OCI-LY7 (cell line): ENCODE measurements at regions not wholly inside any gene's neighbourhood (a gene's known extent, or its start where the extent isn't known, plus 50 kb on each side); places are given as distances from the start of the nearest gene placed in this dataset.

Experiments used
- BruUV-seq: library from RNA; stranded (reverse); fragments of 400-500 nt; replicated peaks from 2 replicates; lab custom pipeline; 2021; lab: Mats Ljungman, UMichigan
- CTCF ChIA-PET: fragments of 300-600 bp; sonication (Branson Sonifier 250); formaldehyde crosslinking; loops from one replicate; lab custom pipeline; 2022; ENCODE audit warnings: antibody characterized with exemption; ENCODE audit not compliant: unreplicated experiment; lab: Charles Lee
- POLR2A ChIA-PET: fragments of 300-600 bp; sonication (Branson Sonifier 250); formaldehyde crosslinking; loops from one replicate; lab custom pipeline; 2022; ENCODE audit warnings: antibody characterized with exemption; lab: Charles Lee
- DNase-seq: peaks from one replicate; pipeline ENCODE4 v3.0.0-alpha.2; 2015; ENCODE audit warnings: low spot score
- H2AFZ ChIP-seq: fragments of 200-600 bp; sonication (generic), shearing (Covaris generic); 2 replicates; pipeline ENCODE4 v1.6.1; 2014; ENCODE audit warnings: mild to moderate bottlenecking, antibody characterized with exemption, low read length, moderate library complexity
- H3K27ac ChIP-seq: fragments of 200-600 bp; sonication (generic); 2 replicates; pipeline ENCODE4 v1.5.1; 2014; ENCODE audit warnings: mixed run types, low read depth, mild to moderate bottlenecking, moderate library complexity, low read length, inconsistent platforms; ENCODE audit not compliant: poor library complexity, severe bottlenecking
- H3K36me3 ChIP-seq: fragments of 200-600 bp; sonication (generic); 2 replicates; pipeline ENCODE4 v1.6.1; 2014; ENCODE audit warnings: mild to moderate bottlenecking, antibody characterized with exemption, low read length, moderate library complexity, mixed read lengths; ENCODE audit not compliant: insufficient read depth
- H3K4me1 ChIP-seq: fragments of 200-600 bp; sonication (generic); 2 replicates; pipeline ENCODE4 v1.5.1; 2014; ENCODE audit warnings: mild to moderate bottlenecking, low read length; ENCODE audit not compliant: insufficient read depth, poor library complexity, severe bottlenecking
- H3K4me2 ChIP-seq: fragments of 200-600 bp; sonication (generic); 2 replicates; pipeline ENCODE4 v1.6.1; 2014; ENCODE audit warnings: mild to moderate bottlenecking, low read length
- H3K4me3 ChIP-seq: fragments of 200-600 bp; sonication (generic); 2 replicates; pipeline ENCODE4 v1.5.1; 2014; ENCODE audit warnings: mild to moderate bottlenecking, low read depth, low read length; ENCODE audit not compliant: poor library complexity, severe bottlenecking
- H3K79me2 ChIP-seq: fragments of 200-600 bp; sonication (generic); 2 replicates; pipeline ENCODE4 v1.6.1; 2016; ENCODE audit warnings: low read depth, mild to moderate bottlenecking, low read length, moderate library complexity, mixed read lengths; ENCODE audit not compliant: insufficient read depth
- H3K9me2 ChIP-seq: fragments of 200-600 bp; sonication (generic); 2 replicates; pipeline ENCODE4 v1.6.1; 2016; ENCODE audit warnings: mild to moderate bottlenecking, low read length, mixed read lengths; ENCODE audit not compliant: insufficient read depth
- H3K9me3 ChIP-seq: fragments of 200-600 bp; sonication (generic); 2 replicates; pipeline ENCODE4 v1.6.1; 2014; ENCODE audit warnings: mild to moderate bottlenecking, mixed run types, low read length, mixed read lengths
- H4K20me1 ChIP-seq: fragments of 200-600 bp; sonication (generic); 2 replicates; pipeline ENCODE4 v1.6.1; 2014; ENCODE audit warnings: mild to moderate bottlenecking, antibody characterized with exemption, low read length, moderate library complexity, mixed read lengths; ENCODE audit not compliant: insufficient read depth
- EZH2phosphoT487 ChIP-seq: fragments of 200-600 bp; sonication (generic); IDR thresholded peaks from 2 replicates; pipeline ENCODE4 v1.6.1; 2018; ENCODE audit warnings: low read depth, borderline replicate concordance, mild to moderate bottlenecking, mixed run types, antibody characterized with exemption, low read length, moderate library complexity, mixed read lengths
- intact Hi-C: fragments of 100-400 bp; cut with micrococcal nuclease; formaldehyde crosslinking; loops from one replicate; pipeline ENCODE4 v1.10.0; 2022; ENCODE audit not compliant: unreplicated experiment
- TF ChIP-seq, protein P1 (sequence below): fragments of 200-600 bp; sonication (generic); conservative IDR thresholded peaks from 2 replicates; pipeline ENCODE4 v1.5.1; 2014; ENCODE audit warnings: mild to moderate bottlenecking, antibody characterized with exemption, low read length, moderate library complexity, mixed read lengths

DNA sequence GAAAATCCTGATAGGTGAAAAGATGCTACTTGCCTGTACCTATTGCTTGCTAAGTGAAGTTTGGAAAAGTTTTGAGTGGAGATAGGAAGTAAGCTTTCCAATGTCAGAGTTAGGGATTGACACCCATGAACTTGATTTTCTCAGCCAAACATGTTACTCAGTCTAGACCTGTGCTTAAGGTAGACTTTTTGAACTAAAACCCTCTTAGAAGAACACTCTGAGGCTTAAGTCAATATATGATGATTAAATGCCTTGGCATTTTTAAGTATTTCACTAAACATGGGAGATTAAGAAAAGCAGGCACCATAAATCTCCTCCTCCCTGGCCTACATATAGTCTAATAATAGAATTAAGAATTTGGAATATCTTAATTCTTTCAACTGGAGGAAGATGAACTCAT lies 785.6 kb upstream of the SOX9 start:
- ChIA-PET POLR2A (no interaction called here), CTCF (no interaction called here)
- H3K4me3 ChIP-seq = no peak overlapping the region
- H2AFZ ChIP-seq = no peak overlapping the region
- H3K36me3 ChIP-seq = no peaks in the 10 kb centered on the region
- no peaks in the 10 kb centered on the region for H3K9me2 ChIP-seq
- H3K9me3 ChIP-seq = no peaks in the 10 kb centered on the region
- BruUV-seq = no TSS peak
- no peaks in the 10 kb centered on the region for H4K20me1 ChIP-seq
- no peak overlapping the region for H3K27ac ChIP-seq
- no peaks in the 10 kb centered on the region for H3K79me2 ChIP-seq
- intact Hi-C loops = no loop called here
- TF ChIP-seq, protein P1, sequence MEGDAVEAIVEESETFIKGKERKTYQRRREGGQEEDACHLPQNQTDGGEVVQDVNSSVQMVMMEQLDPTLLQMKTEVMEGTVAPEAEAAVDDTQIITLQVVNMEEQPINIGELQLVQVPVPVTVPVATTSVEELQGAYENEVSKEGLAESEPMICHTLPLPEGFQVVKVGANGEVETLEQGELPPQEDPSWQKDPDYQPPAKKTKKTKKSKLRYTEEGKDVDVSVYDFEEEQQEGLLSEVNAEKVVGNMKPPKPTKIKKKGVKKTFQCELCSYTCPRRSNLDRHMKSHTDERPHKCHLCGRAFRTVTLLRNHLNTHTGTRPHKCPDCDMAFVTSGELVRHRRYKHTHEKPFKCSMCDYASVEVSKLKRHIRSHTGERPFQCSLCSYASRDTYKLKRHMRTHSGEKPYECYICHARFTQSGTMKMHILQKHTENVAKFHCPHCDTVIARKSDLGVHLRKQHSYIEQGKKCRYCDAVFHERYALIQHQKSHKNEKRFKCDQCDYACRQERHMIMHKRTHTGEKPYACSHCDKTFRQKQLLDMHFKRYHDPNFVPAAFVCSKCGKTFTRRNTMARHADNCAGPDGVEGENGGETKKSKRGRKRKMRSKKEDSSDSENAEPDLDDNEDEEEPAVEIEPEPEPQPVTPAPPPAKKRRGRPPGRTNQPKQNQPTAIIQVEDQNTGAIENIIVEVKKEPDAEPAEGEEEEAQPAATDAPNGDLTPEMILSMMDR = no peak
- TF ChIP-seq EZH2phosphoT487 = no peak
- no peak overlapping the region for H3K4me2 ChIP-seq
- no peak for DNase-seq
- no peaks in the 10 kb centered on the region for H3K4me1 ChIP-seq

DNA sequence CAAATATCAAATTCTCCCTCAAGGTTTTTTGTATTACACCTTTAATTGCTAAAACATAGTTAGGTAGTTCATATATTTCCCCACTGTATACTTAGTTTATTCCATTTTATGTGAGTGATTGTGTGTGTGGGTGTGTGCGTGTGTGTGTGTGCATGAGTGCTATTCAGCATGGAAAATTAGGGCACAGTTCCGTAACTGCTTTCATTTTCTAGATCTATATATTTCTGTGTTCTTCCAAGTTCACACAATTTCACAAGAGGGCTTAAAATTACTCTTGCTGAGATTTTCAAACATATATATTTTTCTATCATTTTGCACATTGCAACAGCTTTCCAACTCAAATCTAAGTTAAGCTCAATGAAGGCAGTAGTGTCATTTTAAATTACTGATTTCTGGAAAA lies 782.9 kb upstream of the SOX9 start:
- no TSS peak for BruUV-seq
- no peaks in the 10 kb centered on the region for H4K20me1 ChIP-seq
- no peak overlapping the region for H3K4me3 ChIP-seq
- H3K36me3 ChIP-seq = no peaks in the 10 kb centered on the region
- ChIA-PET CTCF (no interaction called here), POLR2A (interaction anchor here (0.6 to 0.7 kb wide), 3 partner anchors 75 to 609 kb away, joined by 3 to 4 read pairs (median 3); no protein-coding TSS in a partner anchor)
- H3K9me2 ChIP-seq = no peaks in the 10 kb centered on the region
- TF ChIP-seq, protein P1 = no peak
- no peak for TF ChIP-seq EZH2phosphoT487
- no peak for DNase-seq
- intact Hi-C loops = no loop called here
- no peak overlapping the region for H2AFZ ChIP-seq
- H3K9me3 ChIP-seq = no peaks in the 10 kb centered on the region
- H3K27ac ChIP-seq = no peak overlapping the region
- no peaks in the 10 kb centered on the region for H3K4me1 ChIP-seq
- no peak overlapping the region for H3K4me2 ChIP-seq
- no peaks in the 10 kb centered on the region for H3K79me2 ChIP-seq

DNA sequence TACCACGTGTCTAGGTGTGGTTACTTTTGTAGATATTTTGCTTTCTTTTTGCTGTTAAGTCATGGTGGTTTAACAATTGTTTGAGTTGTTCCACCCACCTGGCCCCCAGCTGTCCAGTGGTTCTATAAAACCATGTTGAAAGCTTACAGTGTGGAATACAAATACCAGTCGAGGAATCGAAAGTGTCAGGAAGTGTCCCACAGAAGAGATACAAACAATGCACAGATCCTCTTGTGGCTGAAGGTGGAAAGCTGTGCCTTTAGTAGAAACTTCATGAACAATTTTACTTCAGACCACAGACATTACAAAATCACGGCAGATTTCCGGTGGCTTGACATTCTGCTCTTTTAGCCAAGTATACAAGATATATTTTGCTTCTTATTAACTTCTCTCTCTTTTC lies 782.4 kb upstream of the SOX9 start:
- POLR2A ChIA-PET = interaction anchor here (0.6 to 0.7 kb wide), 6 partner anchors 74 to 1065 kb away, joined by 3 to 4 read pairs (median 3); no protein-coding TSS in a partner anchor
- H3K36me3 ChIP-seq = no peaks in the 10 kb centered on the region
- TF ChIP-seq, protein P1 = no peak
- TF ChIP-seq EZH2phosphoT487 = no peak
- no TSS peak for BruUV-seq
- H3K9me3 ChIP-seq = no peaks in the 10 kb centered on the region
- no peaks in the 10 kb centered on the region for H4K20me1 ChIP-seq
- DNase-seq = no peak
- no peaks in the 10 kb centered on the region for H3K9me2 ChIP-seq
- CTCF ChIA-PET = no interaction called here
- intact Hi-C loops = no loop called here
- no peaks in the 10 kb centered on the region for H3K4me1 ChIP-seq
- H2AFZ ChIP-seq = no peak overlapping the region
- no peak overlapping the region for H3K27ac ChIP-seq
- no peaks in the 10 kb centered on the region for H3K79me2 ChIP-seq
- no peak overlapping the region for H3K4me3 ChIP-seq
- no peak overlapping the region for H3K4me2 ChIP-seq
